Sigmoid colon (tissue), 6 donors: ENCODE measurements at regions not wholly inside any gene's neighbourhood (a gene's known extent, or its start where the extent isn't known, plus 50 kb on each side); places are given as distances from the start of the nearest gene placed in this dataset.

Experiments used
- DNase-seq: peaks from one replicate; pipeline ENCODE4 v3.0.0-alpha.2; 2019
- H3K27ac ChIP-seq, 4 donors: fragments of 200-600 bp; sonication (generic); one replicate each; pipeline ENCODE4 v1.5.1; 2016 to 2019; ENCODE audit warnings: mild to moderate bottlenecking in 1 of 4
- H3K27me3 ChIP-seq, 3 donors: fragments of 200-600 bp; sonication (generic); one replicate each; pipeline ENCODE4 v1.5.1; 2019; ENCODE audit warnings: mild to moderate bottlenecking in 1 of 3
- H3K36me3 ChIP-seq, 4 donors: fragments of 200-600 bp; sonication (generic); one replicate each; pipeline ENCODE4 v1.5.1; 2016 to 2019
- H3K4me1 ChIP-seq, 4 donors: fragments of 200-600 bp; sonication (generic); one replicate each; pipeline ENCODE4 v1.5.1; 2017 to 2019
- H3K4me3 ChIP-seq, 4 donors: fragments of 200-600 bp; sonication (generic); one replicate each; pipeline ENCODE4 v1.5.1; 2017 to 2019; ENCODE audit warnings: mild to moderate bottlenecking in 2 of 4, moderate library complexity in 1 of 4
- H3K9me3 ChIP-seq, 4 donors: fragments of 200-600 bp in 3 of 4; sonication (generic) in 3 of 4; one replicate each; pipeline versions ENCODE4 v1.5.1 to v1.6.1; 2013 to 2019
- CTCF ChIP-seq, 4 experiments: fragments of 450-650 bp in 3 of 4; fragments of 200-600 bp in 1 of 4; IDR thresholded peaks; one replicate each; pipeline ENCODE4 v1.5.1; 2016 to 2019; ENCODE audit warnings: antibody characterized with exemption in 4 of 4, mild to moderate bottlenecking in 3 of 4, moderate library complexity in 2 of 4
- EP300 ChIP-seq, 4 donors: sonication (generic); formaldehyde crosslinking; IDR thresholded peaks; one replicate each; pipeline ENCODE4 v1.6.1; 2017; ENCODE audit warnings: antibody characterized with exemption in 4 of 4
- POLR2A ChIP-seq, 2 donors: fragments of 450-650 bp; IDR thresholded peaks; one replicate each; pipeline ENCODE4 v1.6.1; 2016; ENCODE audit warnings: antibody characterized with exemption in 2 of 2, mild to moderate bottlenecking in 2 of 2, moderate library complexity in 2 of 2
- POLR2AphosphoS5 ChIP-seq, 4 donors: sonication (generic); formaldehyde crosslinking; IDR thresholded peaks; one replicate each; pipeline ENCODE4 v1.6.1; 2017; ENCODE audit warnings: antibody characterized with exemption in 4 of 4
- whole genome bisulfite sequencing, 2 donors: extraction: QIAGEN DNeasy Blood & Tissue Kit; methylation state at CpG; one replicate each; pipeline ENCODE4 v1.1.7; 2013; 5-methylcytosine and 5-hydroxymethylcytosine counted together
- intact Hi-C: fragments of 100-400 bp; cut with DNase I; formaldehyde crosslinking; loops from one replicate; pipeline ENCODE4 v1.15.1; 2023
- donor health status: healthy with polysubstance abuse.
- donor health status: healthy.

- Histone ChIP-seq H3K27ac (no peak overlapping the region), H3K4me3 (no peak overlapping the region), H3K9me3 (no peaks in the 10 kb centered on the region), H3K36me3 (no peaks in the 10 kb centered on the region), H3K27me3 (no peaks in the 10 kb centered on the region), H3K4me1 (no peaks in the 10 kb centered on the region)
- intact Hi-C loops, result no loop called here
- TF ChIP-seq POLR2A (IDR thresholded peaks at IDR 0.05), result no peak
- TF ChIP-seq CTCF (IDR thresholded peaks at IDR 0.05), result no peak
- TF ChIP-seq EP300 (IDR thresholded peaks at IDR 0.05), result no peak
- no peak for TF ChIP-seq POLR2AphosphoS5 (IDR thresholded peaks at IDR 0.05)
- no peak for DNase-seq
Measured at GRCh38 chr11:38006466-38006865, 1408.4 kb upstream of the RAG2 start.

- Histone ChIP-seq H3K4me3 (no peak overlapping the region), H3K36me3 (no peaks in the 10 kb centered on the region), H3K4me1 (no peaks in the 10 kb centered on the region), H3K27me3 (no peaks in the 10 kb centered on the region), H3K9me3 (no peaks in the 10 kb centered on the region), H3K27ac (no peak overlapping the region)
- DNase-seq, result no peak
- intact Hi-C loops, result no loop called here
- WGBS, 2 donors, result 82 to 85% methylated on average over 2 of the region's 2 CpGs
- no peak for TF ChIP-seq EP300 (IDR thresholded peaks at IDR 0.05)
- TF ChIP-seq POLR2A (IDR thresholded peaks at IDR 0.05), result no peak
- TF ChIP-seq CTCF (IDR thresholded peaks at IDR 0.05), result no peak
- no peak for TF ChIP-seq POLR2AphosphoS5 (IDR thresholded peaks at IDR 0.05)
Measured at GRCh38 chr11:38005597-38005996, 1407.6 kb upstream of the RAG2 start.

- Histone ChIP-seq H3K36me3 (no peaks in the 10 kb centered on the region), H3K4me1 (no peaks in the 10 kb centered on the region), H3K4me3 (no peak overlapping the region), H3K27me3 (no peaks in the 10 kb centered on the region), H3K27ac (no peak overlapping the region), H3K9me3 (no peaks in the 10 kb centered on the region)
- TF ChIP-seq POLR2AphosphoS5 (IDR thresholded peaks at IDR 0.05) (no peak), EP300 (IDR thresholded peaks at IDR 0.05) (no peak), POLR2A (IDR thresholded peaks at IDR 0.05) (no peak), CTCF (IDR thresholded peaks at IDR 0.05) (no peak)
- no peak for DNase-seq
- intact Hi-C loops, result no loop called here
- WGBS, 2 donors, result 61 to 90% methylated on average over 3 of the region's 3 CpGs
Measured at GRCh38 chr11:37999171-37999570, 1401.1 kb upstream of the RAG2 start.

GRCh38 chr11:37995886-37996285, 1397.8 kb upstream of the RAG2 start:
- H3K36me3 ChIP-seq, result no peaks in the 10 kb centered on the region
- peaks cover 0 to 1% (median 0%) of the 10 kb centered on the region in 4 donors for H3K4me1 ChIP-seq
- H3K4me3 ChIP-seq, result no peak overlapping the region
- no peaks in the 10 kb centered on the region for H3K27me3 ChIP-seq
- H3K27ac ChIP-seq, result no peak overlapping the region
- no peaks in the 10 kb centered on the region for H3K9me3 ChIP-seq
- 70 to 81% methylated on average over 2 of the region's 2 CpGs for WGBS, 2 donors
- intact Hi-C loops, result no loop called here
- DNase-seq, result no peak
- TF ChIP-seq POLR2AphosphoS5 (IDR thresholded peaks at IDR 0.05), result no peak
- TF ChIP-seq EP300 (IDR thresholded peaks at IDR 0.05), result no peak
- no peak for TF ChIP-seq CTCF (IDR thresholded peaks at IDR 0.05)
- TF ChIP-seq POLR2A (IDR thresholded peaks at IDR 0.05), result no peak

- no peaks in the 10 kb centered on the region for H3K27me3 ChIP-seq
- no peak for TF ChIP-seq CTCF (IDR thresholded peaks at IDR 0.05)
- TF ChIP-seq EP300 (IDR thresholded peaks at IDR 0.05), result no peak
- no peak for TF ChIP-seq POLR2A (IDR thresholded peaks at IDR 0.05)
- TF ChIP-seq POLR2AphosphoS5 (IDR thresholded peaks at IDR 0.05), result no peak
- peaks cover 0 to 6% (median 0%) of the 10 kb centered on the region in 4 donors for H3K4me1 ChIP-seq
- intact Hi-C loops, result no loop called here
- no peak for DNase-seq
- H3K4me3 ChIP-seq, result no peak overlapping the region
- H3K9me3 ChIP-seq, result no peaks in the 10 kb centered on the region
- no peaks in the 10 kb centered on the region for H3K36me3 ChIP-seq
- no peak overlapping the region for H3K27ac ChIP-seq
- 41 to 54% methylated on average over 3 of the region's 3 CpGs for WGBS, 2 donors
Measured at GRCh38 chr11:37988031-37988430, 1390.0 kb upstream of the RAG2 start.
